SK-N-SH treated with all-trans-retinoic acid at 6 μM for 48 hours (cell line): ENCODE measurements at regions not wholly inside any gene's neighbourhood (a gene's known extent, or its start where the extent isn't known, plus 50 kb on each side); places are given as distances from the start of the nearest gene placed in this dataset.

ENCODE experiments used
- ARNTL ChIP-seq: fragments of 450-650 bp; formaldehyde crosslinking; IDR thresholded peaks from 2 replicates; pipeline ENCODE4 v1.5.0; 2020; ENCODE audit warnings: low read depth, mild to moderate bottlenecking, moderate library complexity, borderline replicate concordance
- CREB5 ChIP-seq: fragments of 250-450 bp; sonication (Bioruptor Pico); IDR thresholded peaks from 2 replicates; pipeline ENCODE4 v1.5.1; 2020; ENCODE audit warnings: low read depth, mild to moderate bottlenecking, moderate library complexity
- CSRNP3 ChIP-seq: fragments of 250-450 bp; sonication (Bioruptor Pico); IDR thresholded peaks from 2 replicates; pipeline ENCODE4 v1.5.1; 2021; ENCODE audit warnings: mild to moderate bottlenecking, moderate library complexity
- PATZ1 ChIP-seq: fragments of 250-450 bp; sonication (Bioruptor Pico); IDR thresholded peaks from 2 replicates; pipeline ENCODE4 v1.8.0; 2020; ENCODE audit warnings: mild to moderate bottlenecking, moderate library complexity, borderline replicate concordance
- PPARA ChIP-seq: fragments of 250-450 bp; sonication (Bioruptor Pico); IDR thresholded peaks from 2 replicates; pipeline ENCODE4 v1.5.0; 2020; ENCODE audit warnings: mild to moderate bottlenecking, borderline replicate concordance
- RARB ChIP-seq: fragments of 250-450 bp; sonication (Bioruptor Pico); IDR thresholded peaks from 2 replicates; pipeline ENCODE4 v1.8.0; 2021; ENCODE audit warnings: mild to moderate bottlenecking, moderate library complexity
- SNAI2 ChIP-seq: fragments of 250-450 bp; sonication (Bioruptor Pico); IDR thresholded peaks from 2 replicates; pipeline ENCODE4 v1.5.0; 2020; ENCODE audit warnings: mild to moderate bottlenecking, moderate library complexity
- ZFP3 ChIP-seq: fragments of 250-450 bp; sonication (Bioruptor Pico); IDR thresholded peaks from 2 replicates; pipeline ENCODE4 v1.5.0; 2020; ENCODE audit warnings: mild to moderate bottlenecking, moderate library complexity
- ZNF565 ChIP-seq: fragments of 450-650 bp; formaldehyde crosslinking; conservative IDR thresholded peaks from 2 replicates; pipeline ENCODE4 v1.5.0; 2020; ENCODE audit warnings: low read depth, mild to moderate bottlenecking, moderate library complexity

GRCh38 chr2:122148128-122148767, 392.8 kb downstream of the TSN start:
- TF ChIP-seq ZFP3 (CRISPR knock-in tag) (no peak), ZNF565 (no peak), ARNTL (CRISPR knock-in tag) (no peak), SNAI2 (no peak), CREB5 (no peak), PPARA (CRISPR knock-in tag) (no peak), CSRNP3 (no peak), RARB (CRISPR knock-in tag) (no peak), PATZ1 (CRISPR knock-in tag) (no peak)
